SIG-M5 treated with dmso at 0.1 percent for 504 hours (cell line): ENCODE measurements at regions not wholly inside any gene's neighbourhood (a gene's known extent, or its start where the extent isn't known, plus 50 kb on each side); places are given as distances from the start of the nearest gene placed in this dataset.
A peak's percentile ranks its signal among the peaks of the same experiment; 100 is the strongest.

Experiments used
- DNase-seq: peaks from one replicate; lab custom pipeline; 2025; ENCODE audit not compliant: unreplicated experiment; lab: John Stamatoyannopoulos, UW

DNA sequence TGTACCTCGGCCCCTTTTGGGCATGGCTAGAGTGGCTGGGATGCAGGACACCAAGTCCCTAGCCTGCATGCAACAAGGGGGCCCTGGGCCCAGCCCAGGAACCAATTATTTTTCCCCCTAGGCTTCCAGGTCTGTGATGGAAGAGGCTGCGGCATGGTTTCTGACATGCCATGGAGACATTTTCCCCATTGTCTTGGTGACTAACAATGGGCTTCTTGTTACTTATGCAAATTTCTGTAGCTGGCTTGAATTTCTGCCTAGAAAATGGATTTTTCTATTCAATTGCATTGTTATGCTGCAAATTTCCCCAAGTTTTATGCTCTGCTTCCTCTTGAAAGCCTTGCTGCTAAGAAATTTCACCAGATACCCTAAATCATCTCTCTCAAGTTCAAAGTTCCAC lies 1269.6 kb upstream of the CITED2 start:
- DNase-seq = no peak

DNA sequence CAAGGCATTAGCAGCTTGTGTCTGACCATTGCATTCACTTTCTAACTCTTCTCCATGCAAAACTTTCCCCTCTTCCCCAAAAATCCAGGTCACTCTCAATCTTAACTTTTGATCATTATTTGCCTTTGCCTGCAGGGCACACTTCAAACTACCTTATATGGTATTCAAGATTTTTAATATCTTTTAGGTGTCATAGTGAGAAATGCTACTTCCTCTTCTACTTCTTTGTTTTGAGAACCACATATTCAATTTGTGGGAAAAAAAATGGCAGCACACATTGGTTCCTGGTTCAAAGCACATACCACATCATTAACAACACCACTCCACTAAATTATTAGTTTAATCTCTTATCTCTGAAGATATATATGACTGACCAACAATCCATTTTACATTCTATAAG lies 1267.0 kb upstream of the CITED2 start:
- peak; percentile 4 for DNase-seq

DNA sequence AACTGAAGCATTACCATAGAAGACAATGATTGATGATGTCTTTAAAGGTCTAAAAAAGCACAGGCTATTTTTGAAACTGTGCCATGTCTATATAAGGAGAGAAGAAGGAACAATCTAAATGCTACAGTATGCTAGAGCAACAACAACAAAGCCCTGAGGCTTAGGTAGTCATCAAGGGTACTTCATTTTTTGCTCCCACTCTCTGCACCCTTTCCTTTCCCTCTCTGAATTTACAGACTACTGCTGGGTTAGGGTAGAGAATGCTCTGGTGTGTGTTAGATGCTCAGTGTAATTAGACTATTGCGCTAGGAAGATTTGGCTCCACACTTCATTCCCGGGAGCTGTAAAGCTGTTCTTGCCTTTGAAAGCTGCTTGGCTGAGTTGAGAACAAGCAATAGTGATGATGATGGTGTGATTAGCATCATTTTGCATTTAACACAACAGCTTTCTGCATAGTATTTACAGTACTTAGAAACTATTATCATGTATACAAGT lies 1262.5 kb upstream of the CITED2 start:
- DNase-seq = no peak

DNA sequence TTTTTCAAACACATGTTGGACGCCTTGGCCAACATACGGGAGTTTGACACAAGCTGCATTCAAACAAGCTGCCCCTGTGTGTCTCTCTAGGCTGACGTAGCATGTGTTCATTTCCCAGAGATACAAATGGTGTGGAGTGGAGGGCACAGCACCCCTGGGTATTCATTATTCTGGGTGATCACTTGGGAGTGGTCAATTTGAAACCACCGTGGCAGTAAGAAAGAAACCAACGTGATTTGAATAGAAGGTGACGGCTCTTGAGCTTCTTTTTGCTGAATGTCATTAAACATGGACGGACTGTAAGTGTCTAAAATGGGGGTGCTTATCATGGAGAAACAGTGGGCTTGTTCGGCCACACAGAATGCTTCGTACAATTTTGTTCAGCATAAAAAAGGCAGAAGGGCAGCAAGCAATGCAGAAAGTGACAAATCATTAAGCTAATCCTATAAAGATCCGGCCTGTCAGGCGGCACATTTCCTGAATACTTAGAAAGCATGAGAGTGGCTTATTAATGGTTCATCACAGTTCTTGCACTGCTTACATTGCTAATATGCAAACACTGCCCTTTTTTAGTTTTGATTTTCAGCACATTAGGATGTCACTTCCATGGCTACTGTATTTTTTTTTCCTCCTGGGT lies 1261.9 kb upstream of the CITED2 start:
- DNase-seq = no peak

DNA sequence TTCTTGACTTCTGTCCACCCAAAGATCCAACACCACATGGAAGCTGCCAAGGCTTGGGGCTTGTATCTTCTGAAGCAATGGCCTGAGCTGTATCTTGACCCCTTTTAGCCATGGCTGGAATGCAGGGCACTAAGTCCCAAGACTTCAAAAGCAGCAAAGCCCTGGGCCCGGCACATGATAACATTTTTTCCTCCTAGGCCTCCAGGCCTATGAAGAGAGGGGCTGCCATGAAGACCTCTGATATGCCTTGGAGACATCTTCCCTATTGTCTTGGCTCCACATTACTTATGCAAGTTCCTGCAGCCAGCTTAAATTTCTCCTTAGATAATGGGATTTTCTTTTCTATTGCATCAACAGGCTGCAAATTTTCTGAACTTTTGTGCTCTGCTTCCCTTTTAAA lies 1252.6 kb upstream of the CITED2 start:
- DNase-seq = no peak

DNA sequence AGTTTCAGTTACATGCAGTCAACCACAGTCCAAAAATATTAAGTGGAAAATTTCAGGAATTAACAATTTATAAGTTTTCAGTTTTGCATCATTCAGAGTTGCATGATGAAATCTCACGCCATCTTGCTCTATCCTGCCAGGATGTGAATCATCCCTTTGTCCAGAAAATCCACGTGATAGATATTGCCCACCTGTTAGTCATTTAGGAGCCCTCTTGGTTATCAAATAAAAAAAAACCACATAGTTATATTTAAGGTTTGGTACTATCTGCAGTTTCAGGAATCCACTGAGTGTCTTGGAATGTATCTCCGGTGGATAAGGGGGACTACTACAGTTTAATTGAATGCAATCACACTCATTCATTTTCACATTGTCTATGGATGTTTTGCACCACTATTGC lies 1249.0 kb upstream of the CITED2 start:
- DNase-seq = no peak

DNA sequence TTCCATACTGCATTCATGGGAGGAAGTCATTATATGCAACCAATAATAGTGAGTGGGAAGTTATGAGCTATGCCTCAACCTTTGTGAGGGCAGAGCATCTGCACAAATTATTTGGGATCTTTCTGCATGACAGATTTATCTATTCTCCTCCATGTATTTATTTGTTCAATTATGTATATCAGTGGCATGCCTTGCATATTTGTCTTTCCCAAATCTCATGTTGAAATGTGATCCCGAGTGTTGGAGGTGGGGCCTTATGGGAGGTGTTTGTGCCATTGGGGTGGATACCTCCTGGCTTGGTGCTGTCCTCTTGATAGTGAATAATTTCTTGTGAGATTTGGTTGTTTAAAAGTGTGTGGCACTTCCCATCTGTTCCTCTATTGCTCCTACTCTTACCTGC lies 1246.0 kb upstream of the CITED2 start:
- DNase-seq = no peak

DNA sequence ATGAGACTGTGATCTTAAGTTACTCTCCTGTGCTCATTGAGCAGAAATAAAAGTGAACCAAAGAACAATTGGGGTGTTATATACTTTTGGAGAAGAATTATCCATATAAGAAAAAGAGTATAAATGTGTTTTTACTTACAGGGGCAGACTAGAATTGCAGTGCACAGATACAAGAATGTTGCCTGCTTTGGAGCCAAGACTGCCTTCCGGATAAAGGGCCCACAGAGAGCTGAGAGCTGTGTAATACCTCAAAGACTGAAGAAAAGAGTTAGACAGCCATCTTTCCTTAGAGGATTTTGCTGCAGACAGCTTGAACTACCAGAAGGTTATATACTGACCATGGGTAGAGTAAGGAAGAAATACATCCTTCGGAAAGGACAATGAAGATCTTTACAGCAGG lies 1235.5 kb upstream of the CITED2 start:
- DNase-seq = no peak

DNA sequence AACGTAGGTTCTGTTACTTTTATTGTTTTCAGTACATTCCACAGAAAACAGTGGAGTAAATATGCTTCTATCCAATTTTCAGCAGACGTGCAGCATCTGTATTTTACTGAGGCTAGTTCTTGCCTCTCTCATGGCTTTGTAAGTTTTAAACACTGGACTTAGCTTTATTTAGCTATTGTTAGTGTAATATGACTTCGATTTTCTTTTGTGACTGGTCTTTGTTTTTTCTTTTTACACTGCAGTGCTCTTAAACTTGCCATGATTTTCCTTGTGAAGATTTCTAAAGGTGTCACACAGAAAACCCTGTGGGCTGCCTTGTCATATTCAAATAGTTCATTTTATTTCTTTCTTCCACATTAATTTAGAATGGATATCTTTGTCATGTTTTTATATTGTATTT lies 1234.9 kb upstream of the CITED2 start:
- no peak for DNase-seq

DNA sequence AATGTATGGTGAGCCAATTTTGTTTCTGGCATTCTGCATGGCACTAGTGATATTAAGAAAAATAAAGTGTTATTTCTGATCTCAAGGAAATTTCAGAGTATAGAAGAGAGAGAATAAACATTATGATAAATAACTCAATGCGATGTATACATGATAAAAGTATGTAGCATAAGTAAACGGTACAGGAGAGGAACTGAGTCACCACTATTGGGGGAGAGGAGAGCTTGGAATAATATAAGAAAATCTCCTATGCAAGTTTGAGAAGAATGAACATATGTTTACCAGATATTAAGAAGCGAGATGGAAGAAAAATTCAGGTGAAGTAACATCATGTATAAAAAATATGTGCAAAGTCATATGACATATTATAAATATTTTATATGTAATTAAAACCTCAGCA lies 1230.3 kb upstream of the CITED2 start:
- no peak for DNase-seq

DNA sequence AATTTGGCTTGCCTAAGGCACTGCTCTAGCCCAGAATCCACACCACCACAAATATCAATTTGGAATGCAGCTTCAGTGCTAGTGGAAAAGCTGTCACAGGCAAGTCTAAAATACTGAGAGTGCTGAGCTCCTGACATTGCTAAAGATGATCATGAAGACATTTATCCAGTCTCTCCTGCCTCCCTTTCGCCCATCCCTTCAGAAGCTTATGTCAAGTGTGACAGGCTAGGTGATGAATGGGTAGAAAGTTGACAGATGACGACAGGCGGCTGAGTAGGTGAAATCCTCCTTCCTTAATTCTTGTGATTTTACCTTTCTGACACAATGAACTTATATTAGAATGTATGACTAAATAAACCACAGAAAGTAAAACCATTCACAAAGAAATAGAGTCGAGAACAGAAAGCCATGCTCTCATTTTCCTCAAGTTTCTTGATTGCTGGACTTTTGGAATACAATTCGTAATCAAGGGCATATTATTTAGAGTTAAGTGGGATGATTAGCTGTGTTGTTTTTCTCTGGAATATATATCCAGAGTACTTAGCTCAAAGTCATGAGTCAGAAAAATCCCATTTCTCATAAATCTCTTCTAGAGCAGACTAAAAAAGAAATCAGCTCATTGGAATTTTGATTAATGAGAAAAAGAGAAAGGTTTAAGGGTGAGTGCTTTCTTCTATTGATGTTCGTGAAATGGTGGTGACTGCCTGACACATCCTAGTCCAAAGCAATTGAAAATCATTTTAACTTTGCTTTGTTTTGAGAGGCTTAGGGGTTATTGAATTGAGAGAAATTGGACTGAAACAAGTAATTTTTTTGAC lies 1228.2 kb upstream of the CITED2 start:
- DNase-seq = no peak

DNA sequence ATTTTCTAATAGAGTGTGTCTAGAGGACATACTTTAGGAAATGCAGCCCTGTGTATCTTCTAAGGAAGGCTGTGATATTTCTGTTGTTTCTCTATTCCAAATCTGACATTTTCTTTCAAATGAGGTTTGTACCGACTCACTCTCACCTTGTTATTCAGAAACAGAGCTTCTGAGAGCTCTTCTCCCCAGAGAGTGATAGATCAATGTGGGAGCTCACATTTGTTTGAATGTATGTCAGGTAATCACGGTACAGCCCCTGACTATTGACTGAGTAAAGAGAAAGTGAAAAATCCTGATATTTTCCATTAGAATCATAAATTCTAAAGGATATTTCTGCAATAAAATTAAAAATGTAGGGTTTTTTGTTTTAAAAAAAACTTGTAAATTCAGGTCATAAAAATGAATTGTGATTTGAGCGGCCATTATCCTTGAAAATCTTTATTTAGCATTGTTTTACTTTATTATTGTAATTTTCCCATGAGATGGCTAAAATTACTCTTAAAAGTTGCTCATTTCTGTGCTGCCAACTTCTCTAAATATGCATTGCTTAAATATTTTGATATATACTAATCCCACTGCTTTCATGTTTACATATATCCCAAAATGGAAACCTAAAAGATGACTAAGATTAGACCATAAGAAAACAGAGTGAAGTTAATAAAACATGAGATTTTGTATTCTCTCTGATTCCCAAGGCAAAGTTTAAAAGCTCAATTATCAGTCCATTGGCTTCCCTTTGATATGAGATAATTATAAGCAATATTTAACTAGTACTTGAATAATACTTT lies 1226.8 kb upstream of the CITED2 start:
- DNase-seq = no peak

DNA sequence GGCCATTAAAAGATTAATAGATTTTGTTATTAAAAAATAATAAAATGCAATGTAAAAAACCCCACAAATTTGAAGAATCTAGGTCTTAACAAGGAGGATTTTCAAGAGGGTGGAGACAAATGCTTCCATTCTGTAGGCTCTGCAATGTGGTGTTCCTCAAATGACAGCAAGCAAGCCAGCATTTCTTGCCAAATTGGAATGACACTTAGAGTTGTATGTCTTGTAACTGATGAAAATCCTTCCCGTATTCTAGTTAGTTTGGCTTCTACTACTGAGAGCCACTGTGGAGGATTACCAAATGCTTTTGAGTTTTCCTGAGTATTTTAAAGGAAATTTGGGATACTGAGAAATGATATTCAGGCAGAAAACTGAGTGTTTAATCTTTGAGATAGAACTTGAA lies 1225.5 kb upstream of the CITED2 start:
- no peak for DNase-seq

DNA sequence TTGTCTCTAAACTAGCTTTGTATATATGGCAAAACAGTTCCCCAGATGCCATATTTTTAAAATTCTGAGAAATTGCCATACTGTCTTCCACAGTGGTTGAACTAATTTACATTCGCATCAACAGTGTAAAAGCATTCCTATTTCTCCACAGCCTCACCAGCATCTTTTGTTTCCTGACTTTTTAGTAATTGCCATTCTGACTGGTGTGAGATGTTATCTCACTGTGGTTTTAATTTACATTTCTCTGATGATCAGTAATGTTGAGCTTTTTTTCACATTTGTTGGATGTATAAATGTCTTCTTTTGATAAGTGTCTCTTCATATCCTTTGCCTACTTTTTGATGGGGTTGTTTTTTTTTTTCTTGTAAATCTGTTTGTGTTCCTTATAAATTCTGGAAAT lies 1222.7 kb upstream of the CITED2 start:
- DNase-seq = no peak

DNA sequence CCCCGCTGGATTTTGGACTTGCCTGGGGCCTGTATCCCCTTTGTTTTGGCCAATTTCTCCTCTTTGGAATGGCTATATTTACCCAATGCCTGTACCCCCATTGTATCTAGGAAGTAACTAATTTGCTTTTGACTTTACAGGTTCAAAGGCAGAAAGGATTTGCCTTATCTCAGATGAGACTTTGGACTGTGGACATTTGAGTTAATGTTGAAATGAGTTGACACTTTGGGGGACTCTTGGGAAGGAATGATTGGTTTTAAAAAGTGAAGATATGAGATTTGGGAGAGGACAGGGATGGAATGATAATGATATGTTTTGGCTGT lies 1220.3 kb upstream of the CITED2 start:
- DNase-seq = no peak

DNA sequence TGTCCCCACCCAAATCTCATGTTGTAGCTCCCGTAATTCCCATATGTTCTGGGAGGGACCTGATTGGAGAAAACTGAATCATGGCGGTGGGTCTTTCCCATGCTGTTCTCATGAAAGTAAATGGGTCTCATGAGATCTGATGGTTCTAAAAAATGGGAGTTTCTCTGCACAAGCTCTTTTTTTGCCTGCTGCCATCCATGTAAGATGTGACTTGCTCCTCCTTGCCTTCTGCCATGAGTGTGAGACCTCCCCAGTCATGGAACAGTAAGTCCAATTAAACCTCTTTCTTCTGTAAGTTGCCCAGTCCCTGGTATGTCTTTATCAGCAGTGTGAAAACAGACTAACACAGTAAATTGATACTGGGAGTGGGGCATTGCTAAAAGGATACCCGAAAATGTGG lies 1218.4 kb upstream of the CITED2 start:
- no peak for DNase-seq

DNA sequence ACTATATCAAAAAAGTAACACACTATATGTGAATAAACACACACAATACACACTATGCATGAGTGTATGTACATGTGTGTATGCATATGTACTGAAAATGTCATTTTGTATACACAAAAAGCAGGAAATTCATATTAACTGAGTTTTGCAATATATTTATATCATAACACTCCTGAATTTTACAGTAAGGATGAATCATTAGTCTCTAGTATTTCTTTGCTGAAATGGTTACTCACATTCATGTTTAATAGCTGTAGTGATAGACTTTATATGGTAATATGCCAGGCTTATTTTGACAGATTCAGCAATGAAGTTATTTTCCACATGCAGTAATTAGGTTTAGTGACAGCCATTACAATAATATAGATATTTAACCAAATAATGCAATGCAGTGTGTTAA lies 1216.2 kb upstream of the CITED2 start:
- DNase-seq = no peak

DNA sequence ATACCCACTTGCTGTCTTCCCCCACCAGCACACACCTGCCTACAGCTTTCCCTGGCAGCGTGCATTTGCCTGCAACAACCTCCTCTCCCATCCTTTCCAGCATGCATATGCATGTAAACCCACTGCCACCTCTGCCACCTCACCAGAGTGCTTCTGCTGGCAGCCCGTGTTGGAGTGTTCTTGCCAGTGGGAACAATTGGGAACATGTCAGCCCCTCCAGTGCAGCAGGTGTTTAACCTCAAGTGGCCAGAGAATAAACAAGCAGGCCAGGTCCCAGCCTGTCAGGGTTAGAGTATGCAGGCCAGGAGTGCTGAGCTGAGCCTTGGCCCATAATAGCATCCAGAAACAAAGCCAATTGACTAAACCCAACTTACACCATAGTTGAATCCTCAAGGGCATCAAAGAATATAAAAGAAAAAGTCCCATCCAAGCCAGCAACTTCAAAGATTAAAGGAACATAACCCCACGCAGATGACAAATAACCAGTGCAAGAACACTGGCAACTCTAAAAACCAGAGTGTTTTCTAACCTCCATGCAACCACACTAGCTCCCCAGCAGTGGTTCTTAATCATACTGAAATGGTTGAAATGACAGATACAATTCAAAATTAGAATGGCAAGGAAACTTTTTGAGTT lies 1212.1 kb upstream of the CITED2 start:
- no peak for DNase-seq

DNA sequence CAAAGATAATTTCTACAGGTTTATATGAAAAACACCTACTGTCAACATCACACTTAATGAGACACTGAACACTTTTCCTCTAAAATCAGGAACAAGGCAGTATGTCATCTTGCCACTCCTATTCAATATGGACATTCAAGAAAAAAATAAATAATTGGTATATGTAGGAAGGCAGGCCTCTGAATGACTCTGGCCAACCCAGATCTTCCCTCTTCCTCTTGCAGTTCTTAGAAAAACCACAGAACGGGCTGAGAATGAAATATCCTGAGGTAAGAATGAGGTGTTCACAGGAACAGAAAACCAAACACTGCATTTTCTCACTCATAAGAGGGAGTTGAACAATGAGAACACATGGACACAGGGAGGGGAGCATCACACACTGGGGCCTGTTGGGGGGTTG lies 1207.2 kb upstream of the CITED2 start:
- no peak for DNase-seq

DNA sequence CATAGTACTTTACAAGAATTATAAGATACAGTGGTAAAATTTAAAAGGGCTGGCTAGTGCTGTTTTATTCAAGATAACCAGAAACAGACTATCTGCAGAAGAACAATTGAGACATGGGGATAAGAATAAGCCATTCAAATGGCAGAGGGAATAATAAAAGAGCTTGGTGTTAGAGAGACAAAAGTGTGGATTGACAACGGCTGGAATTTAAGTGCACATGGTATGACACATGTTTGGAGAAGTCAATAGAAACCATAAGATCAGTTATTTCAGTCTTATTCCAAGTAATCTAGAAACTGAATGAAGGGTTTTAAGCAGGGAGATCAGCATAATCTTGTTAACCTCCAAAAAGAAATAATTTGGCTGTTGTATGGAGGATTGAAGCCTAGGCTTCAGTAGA lies 1205.5 kb upstream of the CITED2 start:
- no peak for DNase-seq

DNA sequence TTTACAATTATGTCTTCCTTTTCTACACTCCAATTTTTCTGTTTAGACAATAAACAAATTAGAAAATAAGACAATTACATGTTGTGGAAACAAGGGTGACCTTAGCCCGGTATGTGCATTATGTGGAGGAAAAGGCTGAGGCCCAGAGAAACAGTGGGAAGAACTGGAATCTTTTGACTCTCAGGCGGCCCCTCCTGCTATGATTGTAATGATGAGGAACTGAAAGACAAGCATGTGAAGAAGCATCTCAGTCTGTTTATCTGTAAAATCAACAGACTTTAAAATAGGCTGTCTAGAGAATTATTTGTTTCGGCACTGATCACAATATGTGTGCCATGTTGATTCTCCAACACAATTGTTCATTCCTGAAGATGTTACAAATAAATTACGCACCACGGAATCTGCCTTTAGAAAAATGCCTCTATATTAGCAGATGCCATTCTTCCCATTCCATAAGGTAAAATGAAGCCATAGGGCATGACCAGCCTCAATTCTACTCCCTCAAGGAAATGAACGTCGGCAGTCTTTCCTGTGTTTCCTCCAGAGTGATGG lies 1201.6 kb upstream of the CITED2 start:
- DNase-seq = no peak
